ENCODE measurements at regions not wholly inside any gene's neighbourhood (a gene's known extent, or its start where the extent isn't known, plus 50 kb on each side); places are given as distances from the start of the nearest gene placed in this dataset.
"Not testable (repeated sequence)": the region's sequence is repeated elsewhere in the genome, so short reads cannot be mapped to it uniquely, and the experiment has no call there.

DNA sequence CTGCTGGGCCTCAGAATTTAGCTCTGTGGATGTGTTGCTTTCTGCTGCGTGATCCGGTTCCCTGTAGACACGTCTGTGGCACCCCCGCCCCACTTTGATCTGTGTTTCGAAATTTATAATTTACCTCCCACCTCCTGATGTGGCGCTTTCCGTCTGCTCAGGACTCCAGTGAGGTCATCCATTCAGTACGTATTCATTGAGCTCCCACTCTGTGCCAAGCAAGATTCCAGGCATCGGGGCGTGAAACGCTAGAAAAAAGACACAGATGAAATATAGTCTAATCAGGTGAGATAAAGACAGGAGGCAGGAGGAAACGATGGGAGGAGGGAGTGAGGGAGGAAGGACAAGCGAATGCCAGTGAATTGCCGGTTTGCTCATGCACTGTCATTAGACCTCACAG lies 431.9 kb upstream of the SULF2 start:
- ChIA-PET CTCF (no interaction called here), POLR2A (ENCODE audit: low non-redundant PET) (no interaction called here)
- Histone ChIP-seq H3K36me3 (ENCODE audit: insufficient read depth, low read length, poor library complexity, severe bottlenecking) (no peaks in the 10 kb centered on the region), H3K27me3 (replicated peaks; ENCODE audit: insufficient read depth, low read depth, low read length, poor library complexity) (no peaks in the 10 kb centered on the region), H3K4me1 (ENCODE audit: insufficient read depth, low read length, poor library complexity, severe bottlenecking) (no peaks in the 10 kb centered on the region), H3K27ac (ENCODE audit: low read depth, low read length, poor library complexity, severe bottlenecking) (no peak overlapping the region), H3K4me3 (ENCODE audit: low read depth, low read length, poor library complexity, severe bottlenecking) (no peak overlapping the region), H3K9me3 (ENCODE audit: low read depth, low read length, poor library complexity, severe bottlenecking) (no peaks in the 10 kb centered on the region)
- intact Hi-C loops (cut with micrococcal nuclease; ENCODE audit: unreplicated experiment) = no loop called here
- no TSS peak for BruUV-seq (replicated peaks)
- DNase-seq (ENCODE audit: low spot score) = no peak
- no peak for TF ChIP-seq EZH2 (IDR thresholded peaks at IDR 0.05; ENCODE audit: borderline replicate concordance, low read depth, low read length, poor library complexity, severe bottlenecking)
- TF ChIP-seq, protein P1, sequence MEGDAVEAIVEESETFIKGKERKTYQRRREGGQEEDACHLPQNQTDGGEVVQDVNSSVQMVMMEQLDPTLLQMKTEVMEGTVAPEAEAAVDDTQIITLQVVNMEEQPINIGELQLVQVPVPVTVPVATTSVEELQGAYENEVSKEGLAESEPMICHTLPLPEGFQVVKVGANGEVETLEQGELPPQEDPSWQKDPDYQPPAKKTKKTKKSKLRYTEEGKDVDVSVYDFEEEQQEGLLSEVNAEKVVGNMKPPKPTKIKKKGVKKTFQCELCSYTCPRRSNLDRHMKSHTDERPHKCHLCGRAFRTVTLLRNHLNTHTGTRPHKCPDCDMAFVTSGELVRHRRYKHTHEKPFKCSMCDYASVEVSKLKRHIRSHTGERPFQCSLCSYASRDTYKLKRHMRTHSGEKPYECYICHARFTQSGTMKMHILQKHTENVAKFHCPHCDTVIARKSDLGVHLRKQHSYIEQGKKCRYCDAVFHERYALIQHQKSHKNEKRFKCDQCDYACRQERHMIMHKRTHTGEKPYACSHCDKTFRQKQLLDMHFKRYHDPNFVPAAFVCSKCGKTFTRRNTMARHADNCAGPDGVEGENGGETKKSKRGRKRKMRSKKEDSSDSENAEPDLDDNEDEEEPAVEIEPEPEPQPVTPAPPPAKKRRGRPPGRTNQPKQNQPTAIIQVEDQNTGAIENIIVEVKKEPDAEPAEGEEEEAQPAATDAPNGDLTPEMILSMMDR (conservative IDR thresholded peaks at IDR 0.05; ENCODE audit: low read depth, low read length) = no peak

DNA sequence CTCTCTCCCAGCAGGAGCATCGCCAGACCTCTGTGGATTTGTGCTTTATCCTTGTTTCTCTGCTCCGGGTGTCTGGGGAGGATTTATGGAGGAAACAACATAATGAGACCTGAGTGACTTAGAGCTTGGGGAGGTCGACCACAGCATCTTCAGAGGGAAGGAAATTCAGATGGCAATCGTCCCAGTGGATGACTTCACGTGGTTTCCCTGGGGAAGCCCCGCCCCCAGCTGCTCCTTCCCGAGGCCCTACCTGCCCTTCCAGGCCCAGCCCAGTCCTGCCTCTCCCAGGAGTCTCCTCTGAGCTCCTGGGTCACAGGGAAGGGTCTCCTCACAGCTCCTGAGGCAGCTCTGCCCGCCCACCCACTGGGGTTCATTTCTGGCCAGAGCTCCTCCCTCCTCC lies 430.3 kb upstream of the SULF2 start:
- ChIA-PET CTCF (no interaction called here), POLR2A (ENCODE audit: low non-redundant PET) (no interaction called here)
- no peaks in the 10 kb centered on the region for H3K36me3 ChIP-seq (ENCODE audit: insufficient read depth, low read length, poor library complexity, severe bottlenecking)
- no peaks in the 10 kb centered on the region for H3K9me3 ChIP-seq (ENCODE audit: low read depth, low read length, poor library complexity, severe bottlenecking)
- no peak overlapping the region for H3K4me3 ChIP-seq (ENCODE audit: low read depth, low read length, poor library complexity, severe bottlenecking)
- TF ChIP-seq, protein P1 (conservative IDR thresholded peaks at IDR 0.05; ENCODE audit: low read depth, low read length) = no peak
- no peak for TF ChIP-seq EZH2 (IDR thresholded peaks at IDR 0.05; ENCODE audit: borderline replicate concordance, low read depth, low read length, poor library complexity, severe bottlenecking)
- H3K4me1 ChIP-seq (ENCODE audit: insufficient read depth, low read length, poor library complexity, severe bottlenecking) = no peaks in the 10 kb centered on the region
- no peak overlapping the region for H3K27ac ChIP-seq (ENCODE audit: low read depth, low read length, poor library complexity, severe bottlenecking)
- H3K27me3 ChIP-seq (replicated peaks; ENCODE audit: insufficient read depth, low read depth, low read length, poor library complexity) = no peaks in the 10 kb centered on the region
- intact Hi-C loops (cut with micrococcal nuclease; ENCODE audit: unreplicated experiment) = no loop called here
- no peak for DNase-seq (ENCODE audit: low spot score)
- BruUV-seq (replicated peaks) = no TSS peak

DNA sequence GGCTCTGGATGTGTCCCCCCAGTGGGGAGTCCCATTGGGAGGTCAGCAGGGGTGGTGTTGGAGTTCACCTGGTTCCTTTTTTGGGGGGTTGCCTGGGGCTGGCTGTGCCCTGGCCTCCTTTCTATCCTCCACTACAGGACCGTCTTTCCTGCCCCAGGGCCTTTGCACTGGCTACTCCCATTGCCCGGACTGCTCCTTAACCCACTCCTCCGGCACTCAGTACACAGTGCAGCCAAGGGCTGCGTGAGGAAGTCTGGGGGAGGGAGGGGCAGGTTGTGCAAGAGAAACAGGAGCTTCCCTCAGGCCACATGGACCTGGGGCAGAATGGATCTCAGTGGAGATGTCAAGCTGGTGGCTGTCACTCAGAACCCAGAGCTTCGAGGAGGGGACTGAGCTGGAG lies 429.3 kb upstream of the SULF2 start:
- Histone ChIP-seq H3K9me3 (ENCODE audit: low read depth, low read length, poor library complexity, severe bottlenecking) (no peaks in the 10 kb centered on the region), H3K36me3 (ENCODE audit: insufficient read depth, low read length, poor library complexity, severe bottlenecking) (no peaks in the 10 kb centered on the region), H3K27ac (ENCODE audit: low read depth, low read length, poor library complexity, severe bottlenecking) (no peak overlapping the region), H3K4me3 (ENCODE audit: low read depth, low read length, poor library complexity, severe bottlenecking) (no peak overlapping the region), H3K4me1 (ENCODE audit: insufficient read depth, low read length, poor library complexity, severe bottlenecking) (no peaks in the 10 kb centered on the region), H3K27me3 (replicated peaks; ENCODE audit: insufficient read depth, low read depth, low read length, poor library complexity) (no peaks in the 10 kb centered on the region)
- BruUV-seq (replicated peaks) = no TSS peak
- POLR2A ChIA-PET (ENCODE audit: low non-redundant PET) = no interaction called here
- intact Hi-C loops (cut with micrococcal nuclease; ENCODE audit: unreplicated experiment) = no loop called here
- TF ChIP-seq EZH2 (IDR thresholded peaks at IDR 0.05; ENCODE audit: borderline replicate concordance, low read depth, low read length, poor library complexity, severe bottlenecking) = no peak
- TF ChIP-seq, protein P1 (conservative IDR thresholded peaks at IDR 0.05; ENCODE audit: low read depth, low read length) = no peak
- CTCF ChIA-PET = no interaction called here
- DNase-seq (ENCODE audit: low spot score) = no peak

DNA sequence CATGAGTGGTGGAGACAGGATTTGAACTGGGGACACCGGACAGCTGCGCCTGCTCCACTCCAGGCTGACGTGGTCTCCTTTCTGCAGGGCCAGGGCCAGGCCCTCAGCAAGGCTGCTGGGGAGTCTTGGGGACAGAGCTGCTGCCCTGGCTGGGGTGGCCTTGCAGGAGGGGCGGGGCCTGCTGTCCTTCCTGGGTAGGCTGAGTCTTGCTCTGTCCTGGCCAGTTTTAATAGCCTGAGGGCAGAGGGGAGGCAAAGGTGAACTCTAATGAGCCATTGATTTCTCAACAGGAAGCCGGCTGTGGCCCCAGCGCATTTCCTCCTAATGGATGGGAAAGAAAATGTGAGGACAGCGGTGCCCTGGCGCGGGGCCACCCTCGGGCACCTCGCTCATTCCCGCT lies 428.4 kb upstream of the SULF2 start:
- POLR2A ChIA-PET (ENCODE audit: low non-redundant PET); BruUV-seq (replicated peaks): not testable (repeated sequence)

More for the DNA sequence above, 428.4 kb upstream of the SULF2 start:
- intact Hi-C loops (cut with micrococcal nuclease; ENCODE audit: unreplicated experiment); DNase-seq (ENCODE audit: low spot score); CTCF ChIA-PET; H3K4me1 ChIP-seq (ENCODE audit: insufficient read depth, low read length, poor library complexity, severe bottlenecking); H3K27me3 ChIP-seq (replicated peaks; ENCODE audit: insufficient read depth, low read depth, low read length, poor library complexity); H3K4me3 ChIP-seq (ENCODE audit: low read depth, low read length, poor library complexity, severe bottlenecking); H3K9me3 ChIP-seq (ENCODE audit: low read depth, low read length, poor library complexity, severe bottlenecking); H3K27ac ChIP-seq (ENCODE audit: low read depth, low read length, poor library complexity, severe bottlenecking); H3K36me3 ChIP-seq (ENCODE audit: insufficient read depth, low read length, poor library complexity, severe bottlenecking): not testable (repeated sequence)

All from A673 (cell line).